ENCODE measurements at regions not wholly inside any gene's neighbourhood (a gene's known extent, or its start where the extent isn't known, plus 50 kb on each side); places are given as distances from the start of the nearest gene placed in this dataset.
"Not testable (repeated sequence)": the region's sequence is repeated elsewhere in the genome, so short reads cannot be mapped to it uniquely, and the experiment has no call there.

DNA sequence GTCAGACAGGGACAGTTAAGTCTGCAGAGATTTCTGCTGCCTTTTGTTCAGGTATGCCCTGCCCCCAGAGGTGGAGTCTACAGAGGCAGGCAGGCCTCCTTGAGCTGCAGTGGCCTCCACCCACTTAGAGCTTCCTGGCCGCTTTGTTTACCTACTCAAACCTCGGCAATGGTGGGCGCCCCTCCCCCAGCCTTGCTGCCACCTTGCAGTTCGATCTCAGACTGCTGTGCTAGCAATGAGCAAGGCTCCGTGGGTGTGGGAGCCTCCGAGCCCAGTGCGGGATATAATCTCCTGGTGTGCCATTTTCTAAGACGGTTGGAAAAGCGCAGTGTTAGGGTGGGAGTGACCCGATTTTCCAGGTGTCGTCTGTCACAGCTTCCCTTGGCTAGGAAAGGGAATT, 465.7 kb upstream of the LRRC7 start:
- not testable (repeated sequence) for H3K36me3 ChIP-seq (ENCODE audit: control insufficient read depth, insufficient read depth, low read length); H3K27ac ChIP-seq (ENCODE audit: low read depth, low read length); H3K4me1 ChIP-seq (ENCODE audit: control insufficient read depth, insufficient read depth, low read length); DNase-seq (ENCODE audit: low read depth in 4 of 6, low spot score in 6 of 6); H3K4me3 ChIP-seq (ENCODE audit: low read depth, low read length); H3K9me3 ChIP-seq (ENCODE audit: control insufficient read depth, insufficient read depth, low read length); H3K27me3 ChIP-seq (ENCODE audit: control insufficient read depth, insufficient read depth, low read length)
- 100% methylated on average over 5 of the region's 11 CpGs for WGBS (ENCODE audit: insufficient coverage)

DNA sequence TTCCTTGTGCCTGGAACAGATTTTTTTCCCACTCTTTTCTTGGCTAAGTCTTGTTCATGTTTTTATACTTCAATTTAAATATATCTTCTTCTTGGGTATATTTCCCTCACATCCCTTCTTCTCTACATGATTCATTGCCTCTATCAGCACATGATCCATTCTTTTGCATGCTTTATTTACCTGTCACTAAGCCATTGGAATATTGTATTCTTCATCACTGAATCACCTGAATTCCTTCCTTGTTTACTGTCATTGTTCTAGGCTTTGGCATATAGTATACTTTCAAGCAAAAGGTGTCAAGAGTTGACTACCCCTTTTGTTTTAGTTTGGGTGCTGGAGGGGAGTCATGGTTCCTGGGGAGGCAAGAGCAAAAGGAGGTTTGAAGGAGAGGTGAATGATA, 464.5 kb upstream of the LRRC7 start:
- Histone ChIP-seq H3K27ac (ENCODE audit: low read depth, low read length) (no peak overlapping the region), H3K9me3 (ENCODE audit: control insufficient read depth, insufficient read depth, low read length) (no peaks in the 10 kb centered on the region), H3K27me3 (ENCODE audit: control insufficient read depth, insufficient read depth, low read length) (no peaks in the 10 kb centered on the region), H3K4me3 (ENCODE audit: low read depth, low read length) (no peak overlapping the region), H3K36me3 (ENCODE audit: control insufficient read depth, insufficient read depth, low read length) (no peaks in the 10 kb centered on the region), H3K4me1 (ENCODE audit: control insufficient read depth, insufficient read depth, low read length) (no peaks in the 10 kb centered on the region)
- DNase-seq (ENCODE audit: low read depth in 4 of 6, low spot score in 6 of 6) = no peak

DNA sequence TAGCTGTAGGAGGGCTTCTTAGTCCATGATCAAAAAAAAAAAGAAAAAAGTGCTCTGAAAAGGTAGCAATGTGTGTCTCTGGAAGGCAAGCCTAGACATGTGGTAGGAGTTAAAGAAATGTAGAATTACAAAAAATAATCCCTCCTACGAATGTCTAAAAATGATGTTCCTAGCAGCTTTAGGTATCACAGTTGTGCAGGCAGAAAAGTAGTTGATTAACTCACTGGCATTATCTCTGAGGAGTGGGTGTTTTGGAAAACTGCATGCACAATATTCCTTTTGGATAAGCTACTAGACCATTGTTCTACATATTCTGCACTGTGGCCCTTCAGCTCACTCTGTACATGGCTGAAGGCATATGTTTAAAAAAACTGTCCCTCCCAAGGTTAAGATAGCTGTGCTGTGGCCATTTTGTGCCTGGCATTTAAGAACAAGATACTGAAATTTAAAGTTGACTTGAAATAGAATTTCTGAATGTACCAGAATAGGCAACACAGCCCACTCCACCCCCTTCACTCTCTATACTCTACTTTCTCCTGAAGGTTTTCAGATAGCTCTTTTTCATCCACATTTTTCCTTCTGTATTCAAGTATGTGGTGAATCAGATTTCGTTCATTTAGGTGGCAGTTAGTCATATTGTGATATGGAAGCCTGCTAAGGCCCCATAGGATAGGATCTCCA, 463.9 kb upstream of the LRRC7 start:
- Histone ChIP-seq H3K27ac (ENCODE audit: low read depth, low read length) (no peak overlapping the region), H3K36me3 (ENCODE audit: control insufficient read depth, insufficient read depth, low read length) (no peaks in the 10 kb centered on the region), H3K27me3 (ENCODE audit: control insufficient read depth, insufficient read depth, low read length) (no peaks in the 10 kb centered on the region), H3K9me3 (ENCODE audit: control insufficient read depth, insufficient read depth, low read length) (no peaks in the 10 kb centered on the region), H3K4me1 (ENCODE audit: control insufficient read depth, insufficient read depth, low read length) (no peaks in the 10 kb centered on the region), H3K4me3 (ENCODE audit: low read depth, low read length) (no peak overlapping the region)
- DNase-seq (ENCODE audit: low read depth in 4 of 6, low spot score in 6 of 6) = no peak
- WGBS (ENCODE audit: insufficient coverage) = no CpG with 5 or more reads among the region's 2 CpGs

DNA sequence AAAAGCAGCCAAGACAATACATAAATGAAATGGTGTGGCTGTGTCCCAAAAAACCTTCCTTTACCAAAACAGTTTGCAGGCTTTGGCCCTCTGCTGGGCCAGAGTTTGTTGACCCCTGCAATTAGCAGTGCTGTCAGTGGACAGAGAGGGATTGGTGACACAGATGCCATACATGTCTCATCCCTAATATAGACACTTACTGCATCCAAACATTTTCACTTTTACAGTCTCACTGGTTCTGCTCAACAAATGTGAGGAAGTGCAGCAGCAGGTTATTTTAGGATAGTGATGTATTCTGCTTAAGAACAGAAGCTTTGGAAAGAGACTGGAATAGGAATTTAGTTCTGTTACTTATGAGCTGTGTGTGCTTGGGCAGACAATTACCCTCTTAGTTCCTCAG, 462.8 kb upstream of the LRRC7 start:
- no peaks in the 10 kb centered on the region for H3K9me3 ChIP-seq (ENCODE audit: control insufficient read depth, insufficient read depth, low read length)
- no peak overlapping the region for H3K27ac ChIP-seq (ENCODE audit: low read depth, low read length)
- H3K4me1 ChIP-seq (ENCODE audit: control insufficient read depth, insufficient read depth, low read length) = no peaks in the 10 kb centered on the region
- H3K36me3 ChIP-seq (ENCODE audit: control insufficient read depth, insufficient read depth, low read length) = no peaks in the 10 kb centered on the region
- H3K4me3 ChIP-seq (ENCODE audit: low read depth, low read length) = no peak overlapping the region
- DNase-seq (ENCODE audit: low read depth in 4 of 6, low spot score in 6 of 6) = peak in 1 of 6 donors; percentile 65
- no peaks in the 10 kb centered on the region for H3K27me3 ChIP-seq (ENCODE audit: control insufficient read depth, insufficient read depth, low read length)

DNA sequence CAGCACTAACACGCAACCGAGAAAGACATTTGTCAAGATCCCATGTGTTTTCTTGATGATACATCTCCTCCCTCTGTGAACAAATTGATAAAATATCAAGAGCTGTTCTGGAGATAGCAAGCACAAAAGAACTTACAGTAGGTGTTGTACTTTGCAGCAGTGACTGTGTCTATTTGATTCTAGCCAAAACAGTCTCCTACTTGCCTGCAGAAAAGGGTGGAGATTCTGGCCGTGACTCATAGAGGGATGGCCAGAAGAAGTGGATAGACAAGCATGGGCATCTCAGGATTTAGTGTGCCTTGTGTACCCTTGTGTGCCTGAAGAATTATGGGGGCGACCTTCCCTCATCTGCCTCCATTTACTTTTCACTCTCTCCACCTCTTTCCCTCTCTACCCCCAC, 458.4 kb upstream of the LRRC7 start:
- no peak for DNase-seq (ENCODE audit: low read depth in 4 of 6, low spot score in 6 of 6)
- Histone ChIP-seq H3K27me3 (ENCODE audit: control insufficient read depth, insufficient read depth, low read length) (no peaks in the 10 kb centered on the region), H3K9me3 (ENCODE audit: control insufficient read depth, insufficient read depth, low read length) (no peaks in the 10 kb centered on the region), H3K4me3 (ENCODE audit: low read depth, low read length) (no peak overlapping the region), H3K27ac (ENCODE audit: low read depth, low read length) (no peak overlapping the region), H3K36me3 (ENCODE audit: control insufficient read depth, insufficient read depth, low read length) (no peaks in the 10 kb centered on the region), H3K4me1 (ENCODE audit: control insufficient read depth, insufficient read depth, low read length) (no peaks in the 10 kb centered on the region)
- WGBS (ENCODE audit: insufficient coverage) = no CpG with 5 or more reads among the region's 4 CpGs

DNA sequence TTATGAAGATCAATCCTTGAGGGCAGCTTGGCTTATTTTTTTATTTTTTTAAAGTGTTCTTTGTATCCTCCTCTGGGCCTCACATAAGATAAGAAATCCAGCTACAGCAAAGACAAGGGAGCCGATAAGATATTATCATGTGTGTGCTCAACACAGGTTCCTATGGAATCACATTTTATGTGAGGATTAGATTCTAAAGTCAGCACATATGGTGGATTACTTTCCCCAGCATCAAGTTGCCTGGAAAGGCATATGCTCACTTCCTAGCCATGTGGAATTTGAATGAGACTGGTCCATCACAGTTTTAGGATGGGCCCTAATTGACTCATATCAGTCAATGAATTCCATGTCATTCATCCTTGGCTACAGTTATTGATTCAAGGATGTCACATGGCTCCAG, 456.9 kb upstream of the LRRC7 start:
- H3K27ac ChIP-seq (ENCODE audit: low read depth, low read length) = no peak overlapping the region
- no peaks in the 10 kb centered on the region for H3K27me3 ChIP-seq (ENCODE audit: control insufficient read depth, insufficient read depth, low read length)
- no CpG with 5 or more reads among the region's 1 CpG for WGBS (ENCODE audit: insufficient coverage)
- no peaks in the 10 kb centered on the region for H3K36me3 ChIP-seq (ENCODE audit: control insufficient read depth, insufficient read depth, low read length)
- H3K9me3 ChIP-seq (ENCODE audit: control insufficient read depth, insufficient read depth, low read length) = no peaks in the 10 kb centered on the region
- DNase-seq (ENCODE audit: low read depth in 4 of 6, low spot score in 6 of 6) = peak in 1 of 6 donors; percentile 35
- H3K4me1 ChIP-seq (ENCODE audit: control insufficient read depth, insufficient read depth, low read length) = no peaks in the 10 kb centered on the region
- no peak overlapping the region for H3K4me3 ChIP-seq (ENCODE audit: low read depth, low read length)

DNA sequence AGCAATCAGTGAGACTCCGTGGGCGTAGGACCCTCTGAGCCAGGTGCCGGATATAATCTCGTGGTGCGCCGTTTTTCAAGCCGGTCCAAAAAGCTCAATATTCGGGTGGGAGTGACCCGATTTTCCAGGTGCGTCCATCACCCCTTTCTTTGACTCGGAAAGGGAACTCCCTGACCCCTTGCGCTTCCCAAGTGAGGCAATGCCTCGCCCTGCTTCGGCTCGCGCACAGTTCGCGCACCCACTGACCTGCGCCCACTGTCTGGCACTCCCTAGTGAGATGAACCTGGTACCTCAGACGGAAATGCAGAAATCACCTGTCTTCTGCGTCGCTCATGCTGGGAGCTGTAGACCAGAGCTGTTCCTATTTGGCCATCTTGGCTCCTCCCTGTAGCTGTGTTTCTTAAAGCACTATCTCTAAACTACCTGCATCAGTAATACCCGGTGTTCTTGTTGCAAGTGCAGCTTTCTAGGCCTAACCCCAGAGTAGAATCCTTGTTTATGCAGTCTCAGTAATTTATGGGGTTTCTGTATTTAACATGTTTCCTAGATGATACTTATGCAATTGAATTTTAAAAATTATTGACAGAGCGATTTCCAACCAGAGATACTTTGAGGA, 447.5 kb upstream of the LRRC7 start:
- WGBS (ENCODE audit: insufficient coverage) = 92% methylated on average over 18 of the region's 24 CpGs
- H3K4me1 ChIP-seq (ENCODE audit: control insufficient read depth, insufficient read depth, low read length); H3K9me3 ChIP-seq (ENCODE audit: control insufficient read depth, insufficient read depth, low read length); H3K36me3 ChIP-seq (ENCODE audit: control insufficient read depth, insufficient read depth, low read length); DNase-seq (ENCODE audit: low read depth in 4 of 6, low spot score in 6 of 6); H3K27ac ChIP-seq (ENCODE audit: low read depth, low read length); H3K27me3 ChIP-seq (ENCODE audit: control insufficient read depth, insufficient read depth, low read length); H3K4me3 ChIP-seq (ENCODE audit: low read depth, low read length): not testable (repeated sequence)

DNA sequence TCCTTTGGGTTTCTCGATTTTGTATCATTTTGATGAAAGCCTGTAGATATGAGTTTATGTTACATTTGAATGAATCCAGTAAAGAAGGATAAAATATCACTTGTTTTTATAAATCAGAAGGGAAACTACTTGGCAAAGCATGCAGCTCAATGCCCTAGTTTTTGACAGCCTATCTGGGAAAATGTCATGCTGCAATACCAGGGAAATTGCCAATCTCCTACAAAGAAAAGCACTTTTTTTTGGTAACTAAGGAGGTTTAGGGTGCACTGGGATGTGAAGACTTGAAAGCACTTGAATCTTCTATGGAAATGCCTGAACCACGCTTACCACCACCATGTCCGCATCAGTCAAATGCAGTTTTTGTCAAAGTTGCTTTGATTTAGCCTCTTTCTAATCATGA, 446.9 kb upstream of the LRRC7 start:
- no peak for DNase-seq (ENCODE audit: low read depth in 4 of 6, low spot score in 6 of 6)
- 100% methylated on average over 1 of the region's 3 CpGs for WGBS (ENCODE audit: insufficient coverage)
- H3K36me3 ChIP-seq (ENCODE audit: control insufficient read depth, insufficient read depth, low read length) = no peaks in the 10 kb centered on the region
- no peaks in the 10 kb centered on the region for H3K4me1 ChIP-seq (ENCODE audit: control insufficient read depth, insufficient read depth, low read length)
- H3K4me3 ChIP-seq (ENCODE audit: low read depth, low read length) = no peak overlapping the region
- no peak overlapping the region for H3K27ac ChIP-seq (ENCODE audit: low read depth, low read length)
- H3K9me3 ChIP-seq (ENCODE audit: control insufficient read depth, insufficient read depth, low read length) = no peaks in the 10 kb centered on the region
- no peaks in the 10 kb centered on the region for H3K27me3 ChIP-seq (ENCODE audit: control insufficient read depth, insufficient read depth, low read length)

DNA sequence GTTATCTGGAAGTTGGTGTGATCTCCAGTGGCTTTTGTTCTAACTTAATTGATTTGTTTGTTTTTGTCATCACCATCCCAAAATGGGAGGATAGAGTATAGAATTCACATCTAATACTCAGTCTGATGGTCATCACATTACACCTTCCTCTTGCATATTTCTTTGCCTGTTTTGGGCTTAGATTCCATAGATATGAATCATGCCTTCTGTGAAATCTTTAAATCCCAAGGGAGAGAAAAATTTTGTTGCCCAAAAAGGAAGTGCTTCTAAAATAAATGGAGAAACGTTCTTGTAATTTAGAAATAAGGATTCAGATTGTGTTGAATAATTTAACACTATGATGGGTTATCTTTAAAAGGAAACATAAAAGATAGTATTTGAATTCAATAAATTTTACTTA, 446.0 kb upstream of the LRRC7 start:
- no CpG with 5 or more reads among the region's 1 CpG for WGBS (ENCODE audit: insufficient coverage)
- Histone ChIP-seq H3K4me3 (ENCODE audit: low read depth, low read length) (no peak overlapping the region), H3K9me3 (ENCODE audit: control insufficient read depth, insufficient read depth, low read length) (no peaks in the 10 kb centered on the region), H3K4me1 (ENCODE audit: control insufficient read depth, insufficient read depth, low read length) (no peaks in the 10 kb centered on the region), H3K27me3 (ENCODE audit: control insufficient read depth, insufficient read depth, low read length) (no peaks in the 10 kb centered on the region), H3K27ac (ENCODE audit: low read depth, low read length) (no peak overlapping the region), H3K36me3 (ENCODE audit: control insufficient read depth, insufficient read depth, low read length) (no peaks in the 10 kb centered on the region)
- DNase-seq (ENCODE audit: low read depth in 4 of 6, low spot score in 6 of 6) = no peak

DNA sequence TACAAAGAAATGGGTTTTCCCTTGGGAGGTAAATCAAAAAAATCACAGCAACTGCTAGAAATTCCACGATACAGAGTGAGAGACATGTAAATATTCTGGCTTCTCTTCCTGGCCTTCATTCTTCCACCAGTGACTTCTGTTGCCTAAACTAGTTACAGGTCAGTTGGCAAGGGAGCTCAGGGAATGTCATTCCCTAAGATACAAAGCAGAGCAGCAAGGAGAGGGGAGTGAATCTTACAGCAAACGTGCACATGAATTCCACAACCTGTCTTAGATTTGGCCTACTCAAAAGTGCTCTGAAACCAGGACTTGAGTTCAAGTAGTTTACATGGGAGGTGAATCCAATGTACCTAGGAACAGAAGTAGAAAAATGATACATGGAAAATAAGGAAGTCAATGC, 445.3 kb upstream of the LRRC7 start:
- no peaks in the 10 kb centered on the region for H3K9me3 ChIP-seq (ENCODE audit: control insufficient read depth, insufficient read depth, low read length)
- no peaks in the 10 kb centered on the region for H3K27me3 ChIP-seq (ENCODE audit: control insufficient read depth, insufficient read depth, low read length)
- H3K27ac ChIP-seq (ENCODE audit: low read depth, low read length) = no peak overlapping the region
- no peak for DNase-seq (ENCODE audit: low read depth in 4 of 6, low spot score in 6 of 6)
- H3K36me3 ChIP-seq (ENCODE audit: control insufficient read depth, insufficient read depth, low read length) = no peaks in the 10 kb centered on the region
- no peak overlapping the region for H3K4me3 ChIP-seq (ENCODE audit: low read depth, low read length)
- WGBS (ENCODE audit: insufficient coverage) = 100% methylated on average over 1 of the region's 2 CpGs
- no peaks in the 10 kb centered on the region for H3K4me1 ChIP-seq (ENCODE audit: control insufficient read depth, insufficient read depth, low read length)
